Right lobe of liver (tissue), 6 donors: ENCODE measurements at regions not wholly inside any gene's neighbourhood (a gene's known extent, or its start where the extent isn't known, plus 50 kb on each side); places are given as distances from the start of the nearest gene placed in this dataset.

Experiments used
- ATAC-seq, 4 donors: fragments of 200-7000 bp; cut with Tn5 transposase; one replicate each; pipeline ENCODE4 v1.9.1; 2020; ENCODE audit warnings: mild to moderate bottlenecking in 4 of 4, moderate library complexity in 4 of 4
- DNase-seq, 3 donors: peaks; one replicate each; pipeline ENCODE4 v3.0.0-alpha.2; 2020
- H3K27ac ChIP-seq, 3 donors: fragments of 200-600 bp; one replicate each; pipeline ENCODE4 v1.8.0; 2022
- H3K27me3 ChIP-seq, 2 donors: fragments of 200-600 bp; one replicate each; pipeline ENCODE4 v1.8.0; 2022
- H3K36me3 ChIP-seq, 4 donors: fragments of 200-600 bp; sonication (generic) in 1 of 4; one replicate each; pipeline versions ENCODE4 v1.5.1 to v1.8.0; 2017 to 2022; ENCODE audit warnings: control low read depth in 1 of 4
- H3K4me1 ChIP-seq, 4 donors: fragments of 200-600 bp; sonication (generic) in 1 of 4; one replicate each; pipeline versions ENCODE4 v1.5.1 to v1.8.0; 2017 to 2022; ENCODE audit warnings: control low read depth in 1 of 4
- H3K4me3 ChIP-seq, 3 donors: fragments of 200-600 bp; one replicate each; pipeline ENCODE4 v1.8.0; 2022
- H3K9me3 ChIP-seq, 4 donors: fragments of 200-600 bp; sonication (generic) in 1 of 4; one replicate each; pipeline versions ENCODE4 v1.5.1 to v1.8.0; 2017 to 2022; ENCODE audit warnings: control low read depth in 1 of 4
- POLR2A ChIP-seq: fragments of 450-650 bp; IDR thresholded peaks from one replicate; pipeline ENCODE4 v1.6.1; 2017; ENCODE audit warnings: antibody characterized with exemption, mild to moderate bottlenecking
- WGBS: methylation state at CpG from one replicate; pipeline ENCODE4 v1.1.6; 2018; ENCODE audit warnings: low coverage, low lambda C conversion rate; ENCODE audit not compliant: insufficient coverage; ENCODE audit errors: missing lambda C conversion rate; 5-methylcytosine and 5-hydroxymethylcytosine counted together
- intact Hi-C, 2 donors: fragments of 100-400 bp; cut with DNase I; formaldehyde crosslinking; loops; one replicate each; pipeline versions ENCODE4 v1.11.2 to v1.14.1; 2022
- TF ChIP-seq, protein P1 (sequence below), 4 donors: fragments of 200-600 bp in 3 of 4; fragments of 450-650 bp in 1 of 4; IDR thresholded peaks; one replicate each; pipeline versions ENCODE4 v1.5.1 to v1.8.0; 2016 to 2022; ENCODE audit warnings: antibody characterized with exemption in 4 of 4, mild to moderate bottlenecking in 2 of 4
- donor health status: DM: no; HTN: yes; CAD: no.
- donor health status: DM: no; HTN: no; CAD: no.
- donor health status: DM: no; HTN: no; CAD: no.
- donor health status: DM: no; HTN: yes; CAD: no.
- donor health status: DM: no; HTN: yes; CAD: no.

DNA sequence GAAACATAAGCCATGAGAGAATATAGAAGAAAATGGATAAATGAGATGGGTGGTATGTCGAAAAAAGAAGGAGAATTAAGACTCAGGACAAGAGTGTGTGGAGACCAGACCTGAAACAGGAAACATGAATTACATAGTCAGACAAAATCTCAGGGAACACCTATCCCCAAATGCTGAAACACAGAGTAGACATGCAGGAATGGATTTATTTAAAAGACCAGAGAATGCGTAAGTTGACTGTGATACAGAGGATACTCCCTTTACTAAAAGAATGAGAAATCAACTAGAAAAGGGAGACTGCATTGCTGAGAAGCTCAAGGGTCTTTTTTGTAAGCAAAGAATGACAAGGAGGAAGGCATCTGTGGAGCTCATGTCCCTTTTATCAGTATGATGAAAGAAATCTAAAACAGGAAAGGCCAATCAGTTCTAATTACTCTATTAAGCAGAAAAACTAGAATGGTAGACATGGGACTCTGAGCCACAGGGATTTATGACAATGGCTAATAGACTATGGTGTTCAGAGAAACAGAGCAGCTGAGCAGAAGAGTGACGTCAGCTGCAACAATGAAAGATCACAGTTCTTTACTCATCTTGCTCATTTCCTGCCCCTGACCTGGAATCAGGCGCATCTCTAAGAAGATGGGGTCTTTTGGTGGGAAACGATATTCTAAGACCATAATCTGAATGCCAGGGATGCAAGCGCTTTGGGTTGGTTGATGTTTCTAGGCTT, 138.9 kb upstream of the DHRS4 start:
- ATAC-seq = no peak
- 78% methylated on average over 6 of the region's 6 CpGs for WGBS
- intact Hi-C loops = no loop called here

DNA sequence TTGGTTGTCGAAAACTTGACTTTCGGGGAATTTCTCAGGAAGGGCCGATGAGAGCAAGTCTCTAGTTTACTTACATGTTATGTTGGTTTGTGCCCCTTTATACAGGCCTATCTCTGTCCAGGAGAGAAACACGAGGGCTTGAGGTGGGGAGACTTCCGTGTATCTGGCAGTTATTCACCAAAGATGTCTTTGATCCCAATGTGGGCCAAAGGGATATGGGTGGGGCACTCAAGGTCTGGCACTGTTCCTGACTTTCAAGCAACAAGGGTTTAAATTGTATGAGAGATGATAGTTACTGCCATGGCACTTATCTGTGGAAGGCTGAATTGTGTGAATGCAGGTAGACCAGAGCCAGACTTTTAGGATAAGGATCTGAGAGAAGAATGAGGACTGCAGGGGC, 137.2 kb upstream of the DHRS4 start:
- no peak for TF ChIP-seq POLR2A
- TF ChIP-seq, protein P1, sequence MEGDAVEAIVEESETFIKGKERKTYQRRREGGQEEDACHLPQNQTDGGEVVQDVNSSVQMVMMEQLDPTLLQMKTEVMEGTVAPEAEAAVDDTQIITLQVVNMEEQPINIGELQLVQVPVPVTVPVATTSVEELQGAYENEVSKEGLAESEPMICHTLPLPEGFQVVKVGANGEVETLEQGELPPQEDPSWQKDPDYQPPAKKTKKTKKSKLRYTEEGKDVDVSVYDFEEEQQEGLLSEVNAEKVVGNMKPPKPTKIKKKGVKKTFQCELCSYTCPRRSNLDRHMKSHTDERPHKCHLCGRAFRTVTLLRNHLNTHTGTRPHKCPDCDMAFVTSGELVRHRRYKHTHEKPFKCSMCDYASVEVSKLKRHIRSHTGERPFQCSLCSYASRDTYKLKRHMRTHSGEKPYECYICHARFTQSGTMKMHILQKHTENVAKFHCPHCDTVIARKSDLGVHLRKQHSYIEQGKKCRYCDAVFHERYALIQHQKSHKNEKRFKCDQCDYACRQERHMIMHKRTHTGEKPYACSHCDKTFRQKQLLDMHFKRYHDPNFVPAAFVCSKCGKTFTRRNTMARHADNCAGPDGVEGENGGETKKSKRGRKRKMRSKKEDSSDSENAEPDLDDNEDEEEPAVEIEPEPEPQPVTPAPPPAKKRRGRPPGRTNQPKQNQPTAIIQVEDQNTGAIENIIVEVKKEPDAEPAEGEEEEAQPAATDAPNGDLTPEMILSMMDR (IDR thresholded peaks at IDR 0.05) = no peak
- ATAC-seq = no peak
- H3K4me1 ChIP-seq = no peaks in the 10 kb centered on the region
- no peak for DNase-seq
- H3K27ac ChIP-seq = no peak overlapping the region
- H3K27me3 ChIP-seq = no peaks in the 10 kb centered on the region
- H3K9me3 ChIP-seq = peaks cover 0 to 2% (median 0%) of the 10 kb centered on the region in 4 donors
- H3K4me3 ChIP-seq = no peak overlapping the region
- WGBS = 78% methylated on average over 5 of the region's 5 CpGs
- intact Hi-C loops = no loop called here
- H3K36me3 ChIP-seq = no peaks in the 10 kb centered on the region

More for the DNA sequence above, 138.9 kb upstream of the DHRS4 start:
- Histone ChIP-seq H3K27ac (no peak overlapping the region), H3K4me1 (no peaks in the 10 kb centered on the region), H3K4me3 (no peak overlapping the region), H3K36me3 (no peaks in the 10 kb centered on the region), H3K27me3 (no peaks in the 10 kb centered on the region), H3K9me3 (peaks cover 0 to 2% (median 0%) of the 10 kb centered on the region in 4 donors)
- no peak for DNase-seq
- TF ChIP-seq POLR2A = no peak
- TF ChIP-seq, protein P1 (IDR thresholded peaks at IDR 0.05) = no peak

DNA sequence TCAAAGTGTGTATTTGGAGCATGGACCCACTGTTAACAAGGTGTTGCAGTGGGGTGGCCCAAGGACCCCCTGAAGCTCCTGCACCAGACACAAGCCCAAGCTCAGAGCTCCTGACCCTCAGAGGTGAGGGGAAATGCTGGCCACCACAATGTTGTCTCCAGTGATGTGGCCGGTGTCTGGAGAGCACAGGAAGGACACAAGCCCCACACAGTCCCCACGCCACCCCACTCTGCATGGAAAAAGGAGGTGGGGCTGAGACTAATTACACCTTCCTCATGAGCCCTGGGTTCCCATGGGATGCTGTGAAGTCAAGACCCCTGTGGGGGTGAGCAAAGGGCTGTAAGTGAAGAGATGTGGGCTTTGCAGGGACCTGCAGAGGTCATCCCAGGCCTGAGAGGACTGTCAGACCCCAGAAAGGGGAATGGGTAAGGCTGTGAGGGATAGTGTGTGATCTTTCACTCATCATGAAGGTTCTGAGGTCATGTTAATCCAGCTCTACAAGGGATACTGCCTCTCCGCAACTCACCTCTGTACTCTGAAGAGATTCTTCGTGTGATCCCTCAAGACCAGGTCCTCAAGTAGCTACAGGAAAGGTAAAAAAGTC, 136.3 kb upstream of the DHRS4 start:
- H3K4me1 ChIP-seq = no peaks in the 10 kb centered on the region
- DNase-seq (no peak), ATAC-seq (no peak)
- 53% methylated on average over 3 of the region's 4 CpGs for WGBS
- H3K27ac ChIP-seq = no peak overlapping the region
- H3K9me3 ChIP-seq = peaks cover 0 to 2% (median 0%) of the 10 kb centered on the region in 4 donors
- H3K36me3 ChIP-seq = no peaks in the 10 kb centered on the region
- intact Hi-C loops = no loop called here
- H3K4me3 ChIP-seq = no peak overlapping the region
- no peaks in the 10 kb centered on the region for H3K27me3 ChIP-seq
- TF ChIP-seq POLR2A = no peak
- TF ChIP-seq, protein P1 (IDR thresholded peaks at IDR 0.05) = no peak

DNA sequence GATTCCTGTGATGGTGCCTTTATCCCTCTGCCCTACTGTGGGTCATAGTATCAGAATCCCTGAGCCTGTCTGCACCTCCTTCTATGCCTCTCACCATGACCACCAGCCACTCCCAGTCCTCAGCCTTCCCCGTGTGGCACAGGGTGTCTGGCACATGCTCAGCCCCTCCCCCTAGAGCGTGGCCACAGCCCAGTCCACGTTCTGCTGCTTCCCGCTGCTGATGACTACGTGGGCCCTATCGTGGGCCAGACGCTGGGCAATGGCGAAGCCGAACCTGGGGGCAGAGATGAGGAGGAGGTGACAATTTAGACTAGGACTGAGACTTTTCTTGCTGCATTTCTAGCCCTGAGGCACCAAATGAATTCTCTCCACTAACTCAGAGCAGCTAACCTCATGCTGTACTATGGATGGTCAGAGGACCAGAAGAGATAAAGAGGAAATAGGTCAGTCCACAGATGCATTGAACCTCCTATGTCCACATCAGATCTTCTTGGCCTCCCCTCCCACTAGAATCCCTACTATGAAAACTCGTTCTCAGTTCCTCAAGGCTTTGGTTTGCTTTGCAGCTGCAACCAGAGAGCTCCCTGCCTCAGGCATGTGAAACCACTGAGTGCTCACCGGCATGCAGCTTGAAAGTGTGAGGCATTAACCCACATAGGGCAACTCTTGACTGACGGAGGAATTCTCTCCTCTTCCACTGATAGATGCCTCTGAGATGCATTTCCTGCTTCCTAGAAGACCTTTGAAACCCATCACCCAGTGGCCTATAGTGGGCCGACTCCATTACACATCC, 126.3 kb upstream of the DHRS4 start:
- Histone ChIP-seq H3K27me3 (no peaks in the 10 kb centered on the region), H3K27ac (no peak overlapping the region), H3K4me1 (no peaks in the 10 kb centered on the region), H3K36me3 (no peaks in the 10 kb centered on the region), H3K4me3 (no peak overlapping the region), H3K9me3 (no peaks in the 10 kb centered on the region)
- intact Hi-C loops = no loop called here
- 63% methylated on average over 2 of the region's 13 CpGs for WGBS
- ATAC-seq (no peak), DNase-seq (no peak)
- TF ChIP-seq, protein P1 (IDR thresholded peaks at IDR 0.05) = no peak
- TF ChIP-seq POLR2A = no peak
